GM23338 (cell line): ENCODE measurements at regions not wholly inside any gene's neighbourhood (a gene's known extent, or its start where the extent isn't known, plus 50 kb on each side); places are given as distances from the start of the nearest gene placed in this dataset.

Source experiments
- ATAC-seq: fragments of 200-7000 bp; cut with Tn5 transposase; 3 replicates; pipeline ENCODE4 v1.9.1; 2020
- DNase-seq: peaks from one replicate; pipeline ENCODE4 v3.0.0-alpha.2; 2015; ENCODE audit warnings: low spot score
- H2AFZ ChIP-seq: fragments of 200-600 bp; sonication (generic); 2 replicates; pipeline ENCODE4 v1.8.0; 2016; ENCODE audit warnings: antibody characterized with exemption, mild to moderate bottlenecking, moderate library complexity
- H3F3A ChIP-seq: fragments of 200-600 bp; sonication (generic); replicated peaks from 2 replicates; pipeline ENCODE4 v1.8.0; 2017; ENCODE audit warnings: antibody characterized with exemption, mixed run types, low read depth
- H3K27ac ChIP-seq: fragments of 200-600 bp; sonication (generic); 2 replicates; pipeline ENCODE4 v1.6.1; 2016; ENCODE audit warnings: low read depth
- H3K27me3 ChIP-seq: fragments of 200-600 bp; sonication (generic); 2 replicates; pipeline ENCODE4 v1.8.0; 2016; ENCODE audit warnings: mild to moderate bottlenecking, mixed run types, moderate library complexity; ENCODE audit not compliant: insufficient read depth
- H3K36me3 ChIP-seq: fragments of 200-600 bp; sonication (generic); 2 replicates; pipeline ENCODE4 v1.8.0; 2016; ENCODE audit warnings: mild to moderate bottlenecking; ENCODE audit not compliant: insufficient read depth
- H3K4me1 ChIP-seq: fragments of 200-600 bp; sonication (generic); 2 replicates; pipeline ENCODE4 v1.8.0; 2016; ENCODE audit warnings: mild to moderate bottlenecking, moderate library complexity; ENCODE audit not compliant: insufficient read depth
- H3K4me2 ChIP-seq: fragments of 200-600 bp; sonication (generic); 2 replicates; pipeline ENCODE4 v1.7.1; 2017; ENCODE audit warnings: mixed run types
- H3K4me3 ChIP-seq: fragments of 200-600 bp; sonication (generic); 2 replicates; pipeline ENCODE4 v1.6.1; 2016; ENCODE audit warnings: mixed run types
- H3K79me2 ChIP-seq: fragments of 200-600 bp; sonication (generic); replicated peaks from 2 replicates; pipeline ENCODE4 v1.8.0; 2017; ENCODE audit warnings: mild to moderate bottlenecking; ENCODE audit not compliant: insufficient read depth
- H3K9me2 ChIP-seq: fragments of 200-600 bp; sonication (generic); 2 replicates; pipeline ENCODE4 v1.8.0; 2017; ENCODE audit not compliant: insufficient read depth
- H4K20me1 ChIP-seq: fragments of 200-600 bp; sonication (generic); replicated peaks from 2 replicates; pipeline ENCODE4 v1.8.0; 2017; ENCODE audit warnings: mild to moderate bottlenecking; ENCODE audit not compliant: insufficient read depth
- H3K27ac Mint-ChIP-seq: 2 replicates; pipeline ENCODE4 v1.8.0; 2020; ENCODE audit warnings: inconsistent platforms, mild to moderate bottlenecking, moderate library complexity, mixed read lengths
- H3K27me3 Mint-ChIP-seq: 3 replicates; pipeline ENCODE4 v1.8.0; 2022; ENCODE audit warnings: low read depth, mild to moderate bottlenecking, moderate library complexity, mixed read lengths, inconsistent platforms; ENCODE audit not compliant: insufficient read depth, poor library complexity
- H3K36me3 Mint-ChIP-seq: 3 replicates; pipeline ENCODE4 v1.8.0; 2021; ENCODE audit warnings: low read depth, mild to moderate bottlenecking, inconsistent platforms, moderate library complexity, mixed read lengths
- H3K4me1 Mint-ChIP-seq: 3 replicates; pipeline ENCODE4 v1.8.0; 2020; ENCODE audit warnings: mild to moderate bottlenecking, inconsistent platforms, mixed read lengths
- H3K4me3 Mint-ChIP-seq: 3 replicates; pipeline ENCODE4 v1.8.0; 2021; ENCODE audit warnings: moderate library complexity, mild to moderate bottlenecking, inconsistent platforms, mixed read lengths
- H3K9me3 Mint-ChIP-seq: 3 replicates; pipeline ENCODE4 v1.8.0; 2020; ENCODE audit warnings: moderate library complexity, mild to moderate bottlenecking, inconsistent platforms, mixed read lengths
- REST ChIP-seq: IDR thresholded peaks from one replicate; pipeline ENCODE4 v1.6.1; 2018; ENCODE audit warnings: antibody characterized with exemption; ENCODE audit not compliant: unreplicated experiment
- ZNF114 ChIP-seq: fragments of 250-450 bp; sonication (Bioruptor Pico); IDR thresholded peaks from 2 replicates; pipeline ENCODE4 v1.5.0; 2020; ENCODE audit warnings: mild to moderate bottlenecking, moderate library complexity
- ZNF462 ChIP-seq: fragments of 250-450 bp; sonication (Bioruptor Pico); IDR thresholded peaks from 2 replicates; pipeline ENCODE4 v1.5.0; 2020; ENCODE audit warnings: mild to moderate bottlenecking, moderate library complexity
- TF ChIP-seq, protein P1 (sequence below), 2 experiments: fragments of 200-600 bp in 1 of 2; sonication (generic) in 1 of 2; conservative IDR thresholded peaks; 2 replicates each; pipeline versions ENCODE4 v1.5.1 to v1.6.1; 2016 to 2017; ENCODE audit warnings: antibody characterized with exemption in 2 of 2, low read depth in 2 of 2, mild to moderate bottlenecking in 2 of 2, moderate library complexity in 1 of 2

DNA sequence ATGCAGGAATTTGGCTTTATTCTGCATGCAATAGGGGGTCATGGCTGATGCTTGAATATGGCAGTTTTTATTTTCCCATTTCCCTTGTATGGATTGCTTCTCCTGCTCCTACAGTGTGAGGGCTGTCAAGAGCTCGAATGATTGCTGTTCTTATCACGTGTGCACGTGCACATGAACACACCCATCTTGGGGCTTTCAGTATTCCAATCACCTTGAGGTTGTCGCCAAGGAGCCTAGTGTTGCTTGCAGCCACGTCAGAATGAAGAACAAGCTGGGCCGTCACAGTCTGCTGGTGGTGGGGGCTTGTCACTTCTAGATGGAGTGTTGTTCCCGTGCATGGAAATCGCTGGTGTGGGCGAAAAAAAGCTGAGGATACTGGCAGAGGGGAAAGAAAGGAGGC, 219.4 kb upstream of the GLRA1 start (continued):
- no peak for TF ChIP-seq ZNF462
- no peak for TF ChIP-seq REST

DNA sequence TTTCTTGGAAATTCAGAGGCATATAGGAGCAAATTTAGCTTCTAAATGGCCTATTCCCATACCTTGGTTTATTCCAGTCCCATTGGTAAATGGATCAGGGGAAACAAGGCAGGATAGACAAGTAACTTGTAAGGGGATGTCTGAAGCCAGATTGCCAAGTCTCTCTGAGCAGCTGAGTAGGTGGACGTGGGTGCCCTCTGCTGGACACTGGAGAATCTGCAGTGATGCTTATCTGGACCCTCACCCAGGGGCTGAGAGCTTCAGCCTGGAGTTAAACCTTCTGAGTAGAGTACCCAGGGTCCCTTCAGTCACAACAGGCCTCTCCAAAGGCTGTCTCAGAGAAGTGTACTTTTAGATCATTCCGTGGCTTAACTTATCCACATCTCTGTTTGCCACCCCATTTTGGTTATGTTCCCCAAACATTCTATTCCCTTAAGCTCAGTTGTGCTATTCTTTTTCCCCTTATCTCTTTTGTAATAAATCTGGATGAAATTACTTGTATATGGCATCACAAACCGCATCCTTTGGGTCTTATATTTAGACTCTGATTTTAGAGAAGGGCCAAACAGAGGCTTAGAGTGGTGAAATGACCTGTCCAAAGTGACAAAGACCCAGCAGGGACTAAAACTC, 218.3 kb upstream of the GLRA1 start:
- Mint-ChIP-seq H3K27ac (no peak overlapping the region), H3K9me3 (no peaks in the 10 kb centered on the region), H3K27me3 (peaks cover 2% of the 10 kb centered on the region), H3K4me1 (peaks cover 6% of the 10 kb centered on the region; the same call in 2 of the 3 replicates), H3K36me3 (no peaks in the 10 kb centered on the region), H3K4me3 (no peak overlapping the region)
- no peaks in the 10 kb centered on the region for H3K27me3 ChIP-seq
- H3F3A ChIP-seq, result no peaks in the 10 kb centered on the region
- H3K79me2 ChIP-seq, result no peaks in the 10 kb centered on the region
- ATAC-seq (peak; percentile 98), DNase-seq (peak; percentile 82)
- no peaks in the 10 kb centered on the region for H3K36me3 ChIP-seq
- H3K4me3 ChIP-seq, result no peak overlapping the region
- no peaks in the 10 kb centered on the region for H3K4me1 ChIP-seq
- H3K4me2 ChIP-seq, result no peak overlapping the region
- H4K20me1 ChIP-seq, result no peaks in the 10 kb centered on the region; the same call in 1 of the 2 replicates
- H3K27ac ChIP-seq, result no peak overlapping the region
- H2AFZ ChIP-seq, result no peak overlapping the region
- TF ChIP-seq ZNF114 (CRISPR knock-in tag), result no peak
- TF ChIP-seq, protein P1, sequence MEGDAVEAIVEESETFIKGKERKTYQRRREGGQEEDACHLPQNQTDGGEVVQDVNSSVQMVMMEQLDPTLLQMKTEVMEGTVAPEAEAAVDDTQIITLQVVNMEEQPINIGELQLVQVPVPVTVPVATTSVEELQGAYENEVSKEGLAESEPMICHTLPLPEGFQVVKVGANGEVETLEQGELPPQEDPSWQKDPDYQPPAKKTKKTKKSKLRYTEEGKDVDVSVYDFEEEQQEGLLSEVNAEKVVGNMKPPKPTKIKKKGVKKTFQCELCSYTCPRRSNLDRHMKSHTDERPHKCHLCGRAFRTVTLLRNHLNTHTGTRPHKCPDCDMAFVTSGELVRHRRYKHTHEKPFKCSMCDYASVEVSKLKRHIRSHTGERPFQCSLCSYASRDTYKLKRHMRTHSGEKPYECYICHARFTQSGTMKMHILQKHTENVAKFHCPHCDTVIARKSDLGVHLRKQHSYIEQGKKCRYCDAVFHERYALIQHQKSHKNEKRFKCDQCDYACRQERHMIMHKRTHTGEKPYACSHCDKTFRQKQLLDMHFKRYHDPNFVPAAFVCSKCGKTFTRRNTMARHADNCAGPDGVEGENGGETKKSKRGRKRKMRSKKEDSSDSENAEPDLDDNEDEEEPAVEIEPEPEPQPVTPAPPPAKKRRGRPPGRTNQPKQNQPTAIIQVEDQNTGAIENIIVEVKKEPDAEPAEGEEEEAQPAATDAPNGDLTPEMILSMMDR (conservative IDR thresholded peaks at IDR 0.05; ENCODE audit: low read depth in 2 of 2), result peak; percentile 77 to 93
- no peaks in the 10 kb centered on the region for H3K9me2 ChIP-seq
